ENCODE measurements at regions not wholly inside any gene's neighbourhood (a gene's known extent, or its start where the extent isn't known, plus 50 kb on each side); places are given as distances from the start of the nearest gene placed in this dataset.

DNA sequence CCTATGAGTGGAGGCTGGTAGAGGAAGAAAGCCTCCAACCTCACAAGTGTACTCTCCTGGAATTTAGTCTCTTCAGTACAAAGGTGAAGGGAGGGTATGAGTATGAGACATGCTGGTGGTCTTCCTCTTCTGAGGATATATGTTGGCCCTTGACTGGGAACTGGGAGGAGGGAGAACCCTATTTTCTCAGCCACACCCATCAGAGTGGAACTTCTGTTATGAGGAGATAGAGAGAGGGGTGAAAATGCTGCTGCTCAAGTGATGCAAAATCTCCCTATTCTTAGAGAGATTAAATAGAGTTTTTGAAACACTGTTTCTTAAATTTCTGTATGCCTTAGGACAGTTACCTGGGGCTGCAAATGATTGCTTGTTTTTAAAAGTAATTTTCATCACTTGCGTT is 203.4 kb upstream of the PRR16 start:
- TF ChIP-seq NFE2L2 (conservative IDR thresholded peaks at IDR 0.05; ENCODE audit: low read length) = no peak
- no peak for TF ChIP-seq ZFP36 (IDR thresholded peaks at IDR 0.05; ENCODE audit: borderline replicate concordance, partially characterized antibody)
- TF ChIP-seq, protein P1, sequence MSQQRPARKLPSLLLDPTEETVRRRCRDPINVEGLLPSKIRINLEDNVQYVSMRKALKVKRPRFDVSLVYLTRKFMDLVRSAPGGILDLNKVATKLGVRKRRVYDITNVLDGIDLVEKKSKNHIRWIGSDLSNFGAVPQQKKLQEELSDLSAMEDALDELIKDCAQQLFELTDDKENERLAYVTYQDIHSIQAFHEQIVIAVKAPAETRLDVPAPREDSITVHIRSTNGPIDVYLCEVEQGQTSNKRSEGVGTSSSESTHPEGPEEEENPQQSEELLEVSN (IDR thresholded peaks at IDR 0.05; ENCODE audit: borderline replicate concordance, low read depth) = no peak
- TF ChIP-seq SREBF2 (IDR thresholded peaks at IDR 0.05) = no peak
- TF ChIP-seq JUN (IDR thresholded peaks at IDR 0.05) = no peak
- no peak for TF ChIP-seq JUNB (IDR thresholded peaks at IDR 0.05)
- TF ChIP-seq, protein P2, sequence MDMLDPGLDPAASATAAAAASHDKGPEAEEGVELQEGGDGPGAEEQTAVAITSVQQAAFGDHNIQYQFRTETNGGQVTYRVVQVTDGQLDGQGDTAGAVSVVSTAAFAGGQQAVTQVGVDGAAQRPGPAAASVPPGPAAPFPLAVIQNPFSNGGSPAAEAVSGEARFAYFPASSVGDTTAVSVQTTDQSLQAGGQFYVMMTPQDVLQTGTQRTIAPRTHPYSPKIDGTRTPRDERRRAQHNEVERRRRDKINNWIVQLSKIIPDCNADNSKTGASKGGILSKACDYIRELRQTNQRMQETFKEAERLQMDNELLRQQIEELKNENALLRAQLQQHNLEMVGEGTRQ (IDR thresholded peaks at IDR 0.05) = no peak
- TF ChIP-seq SMC3 (IDR thresholded peaks at IDR 0.05) = no peak
- no peak for TF ChIP-seq MAFK (IDR thresholded peaks at IDR 0.05; ENCODE audit: partially characterized antibody)
- TF ChIP-seq HOXB5 (CRISPR knock-in tag; IDR thresholded peaks at IDR 0.05) = no peak
- TF ChIP-seq TP53 (CRISPR knock-in tag; IDR thresholded peaks at IDR 0.05) = no peak
- TF ChIP-seq, protein P3, sequence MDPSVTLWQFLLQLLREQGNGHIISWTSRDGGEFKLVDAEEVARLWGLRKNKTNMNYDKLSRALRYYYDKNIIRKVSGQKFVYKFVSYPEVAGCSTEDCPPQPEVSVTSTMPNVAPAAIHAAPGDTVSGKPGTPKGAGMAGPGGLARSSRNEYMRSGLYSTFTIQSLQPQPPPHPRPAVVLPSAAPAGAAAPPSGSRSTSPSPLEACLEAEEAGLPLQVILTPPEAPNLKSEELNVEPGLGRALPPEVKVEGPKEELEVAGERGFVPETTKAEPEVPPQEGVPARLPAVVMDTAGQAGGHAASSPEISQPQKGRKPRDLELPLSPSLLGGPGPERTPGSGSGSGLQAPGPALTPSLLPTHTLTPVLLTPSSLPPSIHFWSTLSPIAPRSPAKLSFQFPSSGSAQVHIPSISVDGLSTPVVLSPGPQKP (IDR thresholded peaks at IDR 0.05; ENCODE audit: low read depth, low read length) = no peak
- TF ChIP-seq FOSB (CRISPR knock-in tag; IDR thresholded peaks at IDR 0.05) = no peak
- TF ChIP-seq RAD21 (conservative IDR thresholded peaks at IDR 0.05 in 1 of 2, IDR thresholded peaks at IDR 0.05 in 1 of 2) = no peak
- TF ChIP-seq CEBPB (IDR thresholded peaks at IDR 0.05) = no peak
- TF ChIP-seq NR3C1 (IDR thresholded peaks at IDR 0.05) = no peak
- no peak for TF ChIP-seq MYC (IDR thresholded peaks at IDR 0.05; ENCODE audit: borderline replicate concordance, low read length)
- TF ChIP-seq, protein P4, sequence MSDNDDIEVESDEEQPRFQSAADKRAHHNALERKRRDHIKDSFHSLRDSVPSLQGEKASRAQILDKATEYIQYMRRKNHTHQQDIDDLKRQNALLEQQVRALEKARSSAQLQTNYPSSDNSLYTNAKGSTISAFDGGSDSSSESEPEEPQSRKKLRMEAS (IDR thresholded peaks at IDR 0.05) = no peak
- no peak for TF ChIP-seq CBX8 (IDR thresholded peaks at IDR 0.05)
- no peak overlapping the region for H3K4me3 ChIP-seq
- H3K27ac ChIP-seq = no peak overlapping the region
- POLR2A ChIA-PET = no interaction called here
- CTCF ChIA-PET = no interaction called here
- no peaks in the 10 kb centered on the region for H3K9me3 ChIP-seq
- no peak for DNase-seq (ENCODE audit: low read depth in 1 of 2, low spot score in 1 of 2)
- H3K4me2 ChIP-seq = no peak overlapping the region
- 83% methylated on average over 1 of the region's 1 CpG for WGBS (ENCODE audit: missing lambda C conversion rate)
- FAIRE-seq = no peak
- ATAC-seq = no peak
- H3K4me1 ChIP-seq = no peaks in the 10 kb centered on the region

DNA sequence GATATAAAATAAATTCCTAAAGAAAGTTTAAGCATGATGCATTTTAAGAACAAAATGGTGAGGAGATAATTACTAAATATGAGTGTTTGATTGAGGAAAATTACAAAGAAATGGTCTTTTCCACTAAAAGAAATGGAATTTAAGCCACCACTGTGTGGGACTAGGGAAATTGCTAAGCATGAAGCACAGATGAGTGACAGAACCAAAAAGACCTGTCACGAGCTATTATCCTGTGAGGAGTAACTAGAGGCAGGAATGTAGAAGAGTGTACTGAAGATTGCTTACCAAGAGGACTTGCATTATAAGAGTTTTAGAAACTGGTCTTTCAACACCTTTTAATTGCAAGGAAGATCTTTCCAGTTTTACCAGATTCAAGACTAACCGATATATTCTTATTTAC is 193.6 kb upstream of the PRR16 start:
- no peaks in the 10 kb centered on the region for H3K4me1 ChIP-seq
- H3K4me3 ChIP-seq = no peak overlapping the region
- no peak for FAIRE-seq
- no peaks in the 10 kb centered on the region for H3K9me3 ChIP-seq
- 19% methylated on average over 2 of the region's 2 CpGs for WGBS (ENCODE audit: missing lambda C conversion rate)
- ChIA-PET CTCF (no interaction called here), POLR2A (no interaction called here)
- no peak overlapping the region for H3K4me2 ChIP-seq
- DNase-seq (ENCODE audit: low read depth in 1 of 2, low spot score in 1 of 2) = no peak
- no peak for ATAC-seq
- H3K27ac ChIP-seq = no peak overlapping the region
- no peak for TF ChIP-seq ESRRA (IDR thresholded peaks at IDR 0.05; ENCODE audit: borderline replicate concordance, low read length)
- TF ChIP-seq, protein P5, sequence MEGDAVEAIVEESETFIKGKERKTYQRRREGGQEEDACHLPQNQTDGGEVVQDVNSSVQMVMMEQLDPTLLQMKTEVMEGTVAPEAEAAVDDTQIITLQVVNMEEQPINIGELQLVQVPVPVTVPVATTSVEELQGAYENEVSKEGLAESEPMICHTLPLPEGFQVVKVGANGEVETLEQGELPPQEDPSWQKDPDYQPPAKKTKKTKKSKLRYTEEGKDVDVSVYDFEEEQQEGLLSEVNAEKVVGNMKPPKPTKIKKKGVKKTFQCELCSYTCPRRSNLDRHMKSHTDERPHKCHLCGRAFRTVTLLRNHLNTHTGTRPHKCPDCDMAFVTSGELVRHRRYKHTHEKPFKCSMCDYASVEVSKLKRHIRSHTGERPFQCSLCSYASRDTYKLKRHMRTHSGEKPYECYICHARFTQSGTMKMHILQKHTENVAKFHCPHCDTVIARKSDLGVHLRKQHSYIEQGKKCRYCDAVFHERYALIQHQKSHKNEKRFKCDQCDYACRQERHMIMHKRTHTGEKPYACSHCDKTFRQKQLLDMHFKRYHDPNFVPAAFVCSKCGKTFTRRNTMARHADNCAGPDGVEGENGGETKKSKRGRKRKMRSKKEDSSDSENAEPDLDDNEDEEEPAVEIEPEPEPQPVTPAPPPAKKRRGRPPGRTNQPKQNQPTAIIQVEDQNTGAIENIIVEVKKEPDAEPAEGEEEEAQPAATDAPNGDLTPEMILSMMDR (IDR thresholded peaks at IDR 0.05) = no peak
- TF ChIP-seq JUNB (IDR thresholded peaks at IDR 0.05) = no peak
- TF ChIP-seq PHF8 (IDR thresholded peaks at IDR 0.05; ENCODE audit: borderline replicate concordance, low read depth) = no peak
- TF ChIP-seq, protein P6, sequence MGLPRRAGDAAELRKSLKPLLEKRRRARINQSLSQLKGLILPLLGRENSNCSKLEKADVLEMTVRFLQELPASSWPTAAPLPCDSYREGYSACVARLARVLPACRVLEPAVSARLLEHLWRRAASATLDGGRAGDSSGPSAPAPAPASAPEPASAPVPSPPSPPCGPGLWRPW (IDR thresholded peaks at IDR 0.05) = no peak
- TF ChIP-seq, protein P1 (IDR thresholded peaks at IDR 0.05; ENCODE audit: borderline replicate concordance, low read depth) = no peak
- no peak for TF ChIP-seq HOXB13 (CRISPR knock-in tag; IDR thresholded peaks at IDR 0.05; ENCODE audit: low read depth)
- TF ChIP-seq EHMT2 (IDR thresholded peaks at IDR 0.05; ENCODE audit: low read depth) = no peak
- no peak for TF ChIP-seq GATA3 (IDR thresholded peaks at IDR 0.05; ENCODE audit: borderline replicate concordance)
- TF ChIP-seq CEBPB (IDR thresholded peaks at IDR 0.05) = no peak
- TF ChIP-seq RAD21 (conservative IDR thresholded peaks at IDR 0.05 in 1 of 2, IDR thresholded peaks at IDR 0.05 in 1 of 2) = no peak
- TF ChIP-seq ZFP36 (IDR thresholded peaks at IDR 0.05; ENCODE audit: borderline replicate concordance, partially characterized antibody) = no peak
- no peak for TF ChIP-seq MAFK (IDR thresholded peaks at IDR 0.05; ENCODE audit: partially characterized antibody)
- TF ChIP-seq MYC (IDR thresholded peaks at IDR 0.05; ENCODE audit: borderline replicate concordance, low read length) = no peak
- TF ChIP-seq, protein P7, sequence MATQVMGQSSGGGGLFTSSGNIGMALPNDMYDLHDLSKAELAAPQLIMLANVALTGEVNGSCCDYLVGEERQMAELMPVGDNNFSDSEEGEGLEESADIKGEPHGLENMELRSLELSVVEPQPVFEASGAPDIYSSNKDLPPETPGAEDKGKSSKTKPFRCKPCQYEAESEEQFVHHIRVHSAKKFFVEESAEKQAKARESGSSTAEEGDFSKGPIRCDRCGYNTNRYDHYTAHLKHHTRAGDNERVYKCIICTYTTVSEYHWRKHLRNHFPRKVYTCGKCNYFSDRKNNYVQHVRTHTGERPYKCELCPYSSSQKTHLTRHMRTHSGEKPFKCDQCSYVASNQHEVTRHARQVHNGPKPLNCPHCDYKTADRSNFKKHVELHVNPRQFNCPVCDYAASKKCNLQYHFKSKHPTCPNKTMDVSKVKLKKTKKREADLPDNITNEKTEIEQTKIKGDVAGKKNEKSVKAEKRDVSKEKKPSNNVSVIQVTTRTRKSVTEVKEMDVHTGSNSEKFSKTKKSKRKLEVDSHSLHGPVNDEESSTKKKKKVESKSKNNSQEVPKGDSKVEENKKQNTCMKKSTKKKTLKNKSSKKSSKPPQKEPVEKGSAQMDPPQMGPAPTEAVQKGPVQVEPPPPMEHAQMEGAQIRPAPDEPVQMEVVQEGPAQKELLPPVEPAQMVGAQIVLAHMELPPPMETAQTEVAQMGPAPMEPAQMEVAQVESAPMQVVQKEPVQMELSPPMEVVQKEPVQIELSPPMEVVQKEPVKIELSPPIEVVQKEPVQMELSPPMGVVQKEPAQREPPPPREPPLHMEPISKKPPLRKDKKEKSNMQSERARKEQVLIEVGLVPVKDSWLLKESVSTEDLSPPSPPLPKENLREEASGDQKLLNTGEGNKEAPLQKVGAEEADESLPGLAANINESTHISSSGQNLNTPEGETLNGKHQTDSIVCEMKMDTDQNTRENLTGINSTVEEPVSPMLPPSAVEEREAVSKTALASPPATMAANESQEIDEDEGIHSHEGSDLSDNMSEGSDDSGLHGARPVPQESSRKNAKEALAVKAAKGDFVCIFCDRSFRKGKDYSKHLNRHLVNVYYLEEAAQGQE (IDR thresholded peaks at IDR 0.05) = no peak
- TF ChIP-seq NR3C1 (IDR thresholded peaks at IDR 0.05) = no peak
- no peak for TF ChIP-seq EP300 (IDR thresholded peaks at IDR 0.05)
- no peak for TF ChIP-seq HOXA7 (CRISPR knock-in tag; IDR thresholded peaks at IDR 0.05)

All from A549 (cell line).